OCI-LY7 (cell line): ENCODE measurements at regions not wholly inside any gene's neighbourhood (a gene's known extent, or its start where the extent isn't known, plus 50 kb on each side); places are given as distances from the start of the nearest gene placed in this dataset.

Experiments
- BruUV-seq: library from RNA; stranded (reverse); fragments of 400-500 nt; replicated peaks from 2 replicates; lab custom pipeline; 2021; lab: Mats Ljungman, UMichigan
- CTCF ChIA-PET: fragments of 300-600 bp; sonication (Branson Sonifier 250); formaldehyde crosslinking; loops from one replicate; lab custom pipeline; 2022; ENCODE audit warnings: antibody characterized with exemption; ENCODE audit not compliant: unreplicated experiment; lab: Charles Lee
- POLR2A ChIA-PET: fragments of 300-600 bp; sonication (Branson Sonifier 250); formaldehyde crosslinking; loops from one replicate; lab custom pipeline; 2022; ENCODE audit warnings: antibody characterized with exemption; lab: Charles Lee
- DNase-seq: peaks from one replicate; pipeline ENCODE4 v3.0.0-alpha.2; 2015; ENCODE audit warnings: low spot score
- H2AFZ ChIP-seq: fragments of 200-600 bp; sonication (generic), shearing (Covaris generic); 2 replicates; pipeline ENCODE4 v1.6.1; 2014; ENCODE audit warnings: mild to moderate bottlenecking, antibody characterized with exemption, low read length, moderate library complexity
- H3K27ac ChIP-seq: fragments of 200-600 bp; sonication (generic); 2 replicates; pipeline ENCODE4 v1.5.1; 2014; ENCODE audit warnings: mixed run types, low read depth, mild to moderate bottlenecking, moderate library complexity, low read length, inconsistent platforms; ENCODE audit not compliant: poor library complexity, severe bottlenecking
- H3K36me3 ChIP-seq: fragments of 200-600 bp; sonication (generic); 2 replicates; pipeline ENCODE4 v1.6.1; 2014; ENCODE audit warnings: mild to moderate bottlenecking, antibody characterized with exemption, low read length, moderate library complexity, mixed read lengths; ENCODE audit not compliant: insufficient read depth
- H3K4me1 ChIP-seq: fragments of 200-600 bp; sonication (generic); 2 replicates; pipeline ENCODE4 v1.5.1; 2014; ENCODE audit warnings: mild to moderate bottlenecking, low read length; ENCODE audit not compliant: insufficient read depth, poor library complexity, severe bottlenecking
- H3K4me2 ChIP-seq: fragments of 200-600 bp; sonication (generic); 2 replicates; pipeline ENCODE4 v1.6.1; 2014; ENCODE audit warnings: mild to moderate bottlenecking, low read length
- H3K4me3 ChIP-seq: fragments of 200-600 bp; sonication (generic); 2 replicates; pipeline ENCODE4 v1.5.1; 2014; ENCODE audit warnings: mild to moderate bottlenecking, low read depth, low read length; ENCODE audit not compliant: poor library complexity, severe bottlenecking
- H3K79me2 ChIP-seq: fragments of 200-600 bp; sonication (generic); 2 replicates; pipeline ENCODE4 v1.6.1; 2016; ENCODE audit warnings: low read depth, mild to moderate bottlenecking, low read length, moderate library complexity, mixed read lengths; ENCODE audit not compliant: insufficient read depth
- H3K9me2 ChIP-seq: fragments of 200-600 bp; sonication (generic); 2 replicates; pipeline ENCODE4 v1.6.1; 2016; ENCODE audit warnings: mild to moderate bottlenecking, low read length, mixed read lengths; ENCODE audit not compliant: insufficient read depth
- H3K9me3 ChIP-seq: fragments of 200-600 bp; sonication (generic); 2 replicates; pipeline ENCODE4 v1.6.1; 2014; ENCODE audit warnings: mild to moderate bottlenecking, mixed run types, low read length, mixed read lengths
- H4K20me1 ChIP-seq: fragments of 200-600 bp; sonication (generic); 2 replicates; pipeline ENCODE4 v1.6.1; 2014; ENCODE audit warnings: mild to moderate bottlenecking, antibody characterized with exemption, low read length, moderate library complexity, mixed read lengths; ENCODE audit not compliant: insufficient read depth
- EZH2phosphoT487 ChIP-seq: fragments of 200-600 bp; sonication (generic); IDR thresholded peaks from 2 replicates; pipeline ENCODE4 v1.6.1; 2018; ENCODE audit warnings: low read depth, borderline replicate concordance, mild to moderate bottlenecking, mixed run types, antibody characterized with exemption, low read length, moderate library complexity, mixed read lengths
- intact Hi-C: fragments of 100-400 bp; cut with micrococcal nuclease; formaldehyde crosslinking; loops from one replicate; pipeline ENCODE4 v1.10.0; 2022; ENCODE audit not compliant: unreplicated experiment
- TF ChIP-seq, protein P1 (sequence below): fragments of 200-600 bp; sonication (generic); conservative IDR thresholded peaks from 2 replicates; pipeline ENCODE4 v1.5.1; 2014; ENCODE audit warnings: mild to moderate bottlenecking, antibody characterized with exemption, low read length, moderate library complexity, mixed read lengths

DNA sequence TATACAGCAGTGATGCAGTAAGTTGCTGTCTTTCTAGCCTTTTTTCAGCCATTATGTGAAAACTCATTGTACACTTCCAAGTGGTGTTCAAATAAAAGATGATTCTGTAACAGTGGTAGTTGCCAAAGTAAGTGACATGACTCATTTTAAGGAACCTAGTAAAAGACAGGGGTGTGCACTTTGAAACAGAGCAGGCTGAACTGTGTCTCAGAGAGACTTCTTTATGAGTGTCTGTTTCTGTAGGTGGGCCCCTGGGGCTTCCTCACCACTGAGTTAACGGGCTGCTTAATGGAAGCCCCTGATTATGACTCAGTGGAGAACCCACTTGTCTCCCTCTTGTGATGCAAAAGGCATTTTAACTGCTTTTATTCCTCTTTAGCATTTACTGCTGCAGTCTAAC lies 147.3 kb downstream of the PCTP start:
- intact Hi-C loops = no loop called here
- Histone ChIP-seq H3K4me2 (no peak overlapping the region), H2AFZ (no peak overlapping the region), H3K4me3 (no peak overlapping the region), H3K9me2 (no peaks in the 10 kb centered on the region), H3K9me3 (no peaks in the 10 kb centered on the region), H3K27ac (no peak overlapping the region), H3K36me3 (no peaks in the 10 kb centered on the region), H4K20me1 (no peaks in the 10 kb centered on the region), H3K4me1 (no peaks in the 10 kb centered on the region), H3K79me2 (no peaks in the 10 kb centered on the region)
- BruUV-seq = no TSS peak
- TF ChIP-seq EZH2phosphoT487 = no peak
- TF ChIP-seq, protein P1, sequence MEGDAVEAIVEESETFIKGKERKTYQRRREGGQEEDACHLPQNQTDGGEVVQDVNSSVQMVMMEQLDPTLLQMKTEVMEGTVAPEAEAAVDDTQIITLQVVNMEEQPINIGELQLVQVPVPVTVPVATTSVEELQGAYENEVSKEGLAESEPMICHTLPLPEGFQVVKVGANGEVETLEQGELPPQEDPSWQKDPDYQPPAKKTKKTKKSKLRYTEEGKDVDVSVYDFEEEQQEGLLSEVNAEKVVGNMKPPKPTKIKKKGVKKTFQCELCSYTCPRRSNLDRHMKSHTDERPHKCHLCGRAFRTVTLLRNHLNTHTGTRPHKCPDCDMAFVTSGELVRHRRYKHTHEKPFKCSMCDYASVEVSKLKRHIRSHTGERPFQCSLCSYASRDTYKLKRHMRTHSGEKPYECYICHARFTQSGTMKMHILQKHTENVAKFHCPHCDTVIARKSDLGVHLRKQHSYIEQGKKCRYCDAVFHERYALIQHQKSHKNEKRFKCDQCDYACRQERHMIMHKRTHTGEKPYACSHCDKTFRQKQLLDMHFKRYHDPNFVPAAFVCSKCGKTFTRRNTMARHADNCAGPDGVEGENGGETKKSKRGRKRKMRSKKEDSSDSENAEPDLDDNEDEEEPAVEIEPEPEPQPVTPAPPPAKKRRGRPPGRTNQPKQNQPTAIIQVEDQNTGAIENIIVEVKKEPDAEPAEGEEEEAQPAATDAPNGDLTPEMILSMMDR = no peak
- DNase-seq = no peak
- CTCF ChIA-PET = no interaction called here
- POLR2A ChIA-PET = no interaction called here

DNA sequence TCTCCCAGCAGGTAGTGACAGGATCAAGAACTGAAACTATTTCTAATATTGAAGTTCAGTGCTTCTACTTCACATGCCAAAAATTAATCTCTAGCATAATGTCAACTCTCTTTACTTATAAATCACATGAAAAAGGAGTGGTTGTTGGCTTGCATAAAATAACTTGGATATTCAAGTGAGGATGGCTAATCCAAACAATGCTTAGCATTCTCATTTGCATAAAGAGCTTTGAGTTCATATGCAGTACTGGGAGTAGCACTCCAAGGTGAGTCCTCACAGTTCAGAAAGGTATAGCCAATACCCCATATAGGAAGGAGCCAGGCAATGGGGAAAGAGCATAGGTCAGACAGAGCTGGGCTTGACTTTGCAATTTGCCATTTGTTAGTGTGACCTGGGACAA lies 149.3 kb downstream of the PCTP start:
- Histone ChIP-seq H3K4me2 (no peak overlapping the region), H3K4me3 (no peak overlapping the region), H2AFZ (no peak overlapping the region), H4K20me1 (no peaks in the 10 kb centered on the region), H3K4me1 (no peaks in the 10 kb centered on the region), H3K27ac (no peak overlapping the region), H3K9me3 (no peaks in the 10 kb centered on the region), H3K36me3 (no peaks in the 10 kb centered on the region), H3K9me2 (no peaks in the 10 kb centered on the region), H3K79me2 (no peaks in the 10 kb centered on the region)
- CTCF ChIA-PET = no interaction called here
- no peak for DNase-seq
- intact Hi-C loops = no loop called here
- no TSS peak for BruUV-seq
- POLR2A ChIA-PET = no interaction called here
- TF ChIP-seq EZH2phosphoT487 = no peak
- TF ChIP-seq, protein P1 = no peak

DNA sequence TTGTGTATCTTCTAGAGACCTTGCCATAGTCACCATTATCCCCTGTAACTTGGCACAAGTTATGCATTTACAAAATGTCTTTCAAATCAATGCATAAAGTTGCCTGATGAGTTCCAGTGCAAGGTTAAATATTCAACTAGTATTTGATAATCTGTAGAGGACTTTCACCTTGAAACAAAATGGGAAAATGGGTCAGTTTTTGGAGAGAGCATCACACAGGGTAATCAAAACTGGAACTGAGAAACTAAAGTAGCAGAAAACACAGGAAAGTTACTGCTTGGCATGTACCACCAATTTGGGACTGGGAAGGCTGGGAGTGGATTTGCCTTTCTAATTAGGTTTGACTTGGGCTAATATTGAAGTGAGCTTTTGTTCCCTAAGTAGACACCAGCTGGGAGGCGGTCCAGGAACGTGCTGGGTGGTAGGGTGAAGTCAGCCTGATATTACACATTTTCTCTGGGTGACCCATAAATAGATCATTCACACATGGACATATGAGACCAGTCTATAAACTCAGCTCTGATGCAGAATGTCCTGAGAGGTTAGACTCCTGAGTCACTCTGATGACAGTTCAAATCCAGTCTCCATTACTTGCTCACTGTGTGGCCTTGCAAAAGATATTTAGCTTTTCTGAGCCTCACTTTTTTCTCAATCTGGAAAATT lies 152.3 kb downstream of the PCTP start:
- H3K9me2 ChIP-seq = no peaks in the 10 kb centered on the region
- no peak overlapping the region for H3K4me3 ChIP-seq
- no peak for DNase-seq
- POLR2A ChIA-PET = no interaction called here
- H3K27ac ChIP-seq = no peak overlapping the region
- no peak overlapping the region for H2AFZ ChIP-seq
- no peaks in the 10 kb centered on the region for H3K4me1 ChIP-seq
- TF ChIP-seq, protein P1 = no peak
- no peak for TF ChIP-seq EZH2phosphoT487
- no peaks in the 10 kb centered on the region for H3K36me3 ChIP-seq
- no peaks in the 10 kb centered on the region for H3K79me2 ChIP-seq
- intact Hi-C loops = no loop called here
- no TSS peak for BruUV-seq
- H4K20me1 ChIP-seq = no peaks in the 10 kb centered on the region
- H3K9me3 ChIP-seq = no peaks in the 10 kb centered on the region
- no peak overlapping the region for H3K4me2 ChIP-seq
- CTCF ChIA-PET = no interaction called here
